ENCODE measurements at regions not wholly inside any gene's neighbourhood (a gene's known extent, or its start where the extent isn't known, plus 50 kb on each side); places are given as distances from the start of the nearest gene placed in this dataset.

DNA sequence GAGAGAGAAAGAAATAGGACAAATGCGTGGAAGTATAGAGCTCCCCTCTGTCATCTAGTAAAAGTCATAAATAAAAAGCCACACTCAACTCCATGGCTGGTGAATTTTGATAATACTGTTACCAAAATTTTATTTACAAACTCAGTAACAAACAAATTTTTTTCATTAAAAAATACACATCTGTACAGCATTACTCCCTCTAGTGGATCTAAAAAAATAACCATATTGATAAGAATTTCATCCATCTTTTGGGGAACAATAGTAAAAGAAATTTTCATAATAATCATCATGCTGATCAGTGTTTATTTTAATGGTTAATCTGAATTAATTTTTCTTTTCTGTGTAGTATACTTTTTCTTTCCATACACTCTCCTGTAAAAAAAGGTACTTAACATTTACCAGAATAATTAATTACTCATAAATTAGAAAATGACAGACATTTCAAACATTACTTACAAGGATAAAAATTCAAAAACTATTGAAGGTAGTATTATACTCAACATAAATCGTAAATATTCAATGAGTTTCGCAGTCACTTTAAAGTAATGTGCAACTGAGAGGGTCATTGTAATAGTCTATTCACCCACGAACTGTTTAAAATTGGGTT, 173.5 kb upstream of the LSM14A start:
- TF ChIP-seq, protein P1, sequence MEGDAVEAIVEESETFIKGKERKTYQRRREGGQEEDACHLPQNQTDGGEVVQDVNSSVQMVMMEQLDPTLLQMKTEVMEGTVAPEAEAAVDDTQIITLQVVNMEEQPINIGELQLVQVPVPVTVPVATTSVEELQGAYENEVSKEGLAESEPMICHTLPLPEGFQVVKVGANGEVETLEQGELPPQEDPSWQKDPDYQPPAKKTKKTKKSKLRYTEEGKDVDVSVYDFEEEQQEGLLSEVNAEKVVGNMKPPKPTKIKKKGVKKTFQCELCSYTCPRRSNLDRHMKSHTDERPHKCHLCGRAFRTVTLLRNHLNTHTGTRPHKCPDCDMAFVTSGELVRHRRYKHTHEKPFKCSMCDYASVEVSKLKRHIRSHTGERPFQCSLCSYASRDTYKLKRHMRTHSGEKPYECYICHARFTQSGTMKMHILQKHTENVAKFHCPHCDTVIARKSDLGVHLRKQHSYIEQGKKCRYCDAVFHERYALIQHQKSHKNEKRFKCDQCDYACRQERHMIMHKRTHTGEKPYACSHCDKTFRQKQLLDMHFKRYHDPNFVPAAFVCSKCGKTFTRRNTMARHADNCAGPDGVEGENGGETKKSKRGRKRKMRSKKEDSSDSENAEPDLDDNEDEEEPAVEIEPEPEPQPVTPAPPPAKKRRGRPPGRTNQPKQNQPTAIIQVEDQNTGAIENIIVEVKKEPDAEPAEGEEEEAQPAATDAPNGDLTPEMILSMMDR (IDR thresholded peaks at IDR 0.05), result peak; percentile 12 to 40 (median 24)
- TF ChIP-seq POLR2A (IDR thresholded peaks at IDR 0.05), result no peak
